OCI-LY3 (cell line): ENCODE measurements at regions not wholly inside any gene's neighbourhood (a gene's known extent, or its start where the extent isn't known, plus 50 kb on each side); places are given as distances from the start of the nearest gene placed in this dataset.

Source experiments
- EZH2phosphoT487 ChIP-seq: fragments of 200-600 bp; shearing (Covaris generic); IDR thresholded peaks from 2 replicates; pipeline ENCODE4 v1.6.1; 2018; ENCODE audit warnings: antibody characterized with exemption, mixed run types, low read depth
- TF ChIP-seq, protein P1 (sequence below): fragments of 200-600, 300-600 bp; sonication (generic); IDR thresholded peaks from 2 replicates; pipeline ENCODE4 v1.5.1; 2014; ENCODE audit warnings: antibody characterized with exemption, low read length, low read depth

DNA sequence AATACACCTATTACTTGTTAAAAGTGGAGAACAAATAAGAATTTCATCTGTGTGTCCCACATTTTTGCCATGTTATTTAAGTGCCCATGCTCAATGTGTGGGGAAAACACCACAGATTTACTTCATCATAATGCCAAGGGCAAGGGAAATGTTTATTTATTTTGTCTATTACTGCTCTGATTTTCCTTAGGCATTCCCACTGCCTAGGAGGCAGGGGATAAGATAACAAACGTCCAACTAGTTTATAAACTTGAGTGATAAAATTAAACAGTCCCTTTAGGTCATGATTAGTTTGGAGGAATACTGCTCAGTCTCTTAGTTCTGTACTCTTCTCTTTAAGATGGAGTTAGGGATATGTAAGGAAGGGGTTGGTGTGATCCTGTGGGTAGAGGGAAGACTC, 598.4 kb upstream of the MARCKS start:
- TF ChIP-seq, protein P1, sequence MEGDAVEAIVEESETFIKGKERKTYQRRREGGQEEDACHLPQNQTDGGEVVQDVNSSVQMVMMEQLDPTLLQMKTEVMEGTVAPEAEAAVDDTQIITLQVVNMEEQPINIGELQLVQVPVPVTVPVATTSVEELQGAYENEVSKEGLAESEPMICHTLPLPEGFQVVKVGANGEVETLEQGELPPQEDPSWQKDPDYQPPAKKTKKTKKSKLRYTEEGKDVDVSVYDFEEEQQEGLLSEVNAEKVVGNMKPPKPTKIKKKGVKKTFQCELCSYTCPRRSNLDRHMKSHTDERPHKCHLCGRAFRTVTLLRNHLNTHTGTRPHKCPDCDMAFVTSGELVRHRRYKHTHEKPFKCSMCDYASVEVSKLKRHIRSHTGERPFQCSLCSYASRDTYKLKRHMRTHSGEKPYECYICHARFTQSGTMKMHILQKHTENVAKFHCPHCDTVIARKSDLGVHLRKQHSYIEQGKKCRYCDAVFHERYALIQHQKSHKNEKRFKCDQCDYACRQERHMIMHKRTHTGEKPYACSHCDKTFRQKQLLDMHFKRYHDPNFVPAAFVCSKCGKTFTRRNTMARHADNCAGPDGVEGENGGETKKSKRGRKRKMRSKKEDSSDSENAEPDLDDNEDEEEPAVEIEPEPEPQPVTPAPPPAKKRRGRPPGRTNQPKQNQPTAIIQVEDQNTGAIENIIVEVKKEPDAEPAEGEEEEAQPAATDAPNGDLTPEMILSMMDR, result no peak
- TF ChIP-seq EZH2phosphoT487, result no peak
